Neuronal stem cell (in vitro differentiated cells): ENCODE measurements at regions not wholly inside any gene's neighbourhood (a gene's known extent, or its start where the extent isn't known, plus 50 kb on each side); places are given as distances from the start of the nearest gene placed in this dataset.

Experiments used
- DNase-seq: peaks from one replicate; pipeline ENCODE4 v3.0.0-alpha.2; 2013; ENCODE audit warnings: low spot score
- H2AFZ ChIP-seq: one replicate; pipeline ENCODE4 v1.6.1; 2013; ENCODE audit warnings: mild to moderate bottlenecking, low read length, inconsistent platforms
- H2AK5ac ChIP-seq: 2 replicates; pipeline ENCODE4 v1.6.1; 2013; ENCODE audit warnings: low read depth, mild to moderate bottlenecking, inconsistent platforms, low read length, moderate library complexity, mixed read lengths
- H2BK120ac ChIP-seq: 2 replicates; pipeline ENCODE4 v1.6.1; 2013; ENCODE audit warnings: low read depth, mild to moderate bottlenecking, inconsistent platforms, low read length, moderate library complexity, mixed read lengths
- H2BK12ac ChIP-seq: one replicate; pipeline ENCODE4 v1.6.1; 2013; ENCODE audit warnings: low read length, inconsistent platforms
- H2BK15ac ChIP-seq: 2 replicates; pipeline ENCODE4 v1.6.1; 2013; ENCODE audit warnings: mild to moderate bottlenecking, low read length, inconsistent platforms, mixed read lengths
- H2BK5ac ChIP-seq: one replicate; pipeline ENCODE4 v1.6.1; 2013; ENCODE audit warnings: inconsistent platforms, mild to moderate bottlenecking, low read length, moderate library complexity
- H3K14ac ChIP-seq: one replicate; pipeline ENCODE4 v1.6.1; 2013; ENCODE audit warnings: low read length, inconsistent platforms
- H3K18ac ChIP-seq: 2 replicates; pipeline ENCODE4 v1.6.1; 2013; ENCODE audit warnings: low read length, inconsistent platforms
- H3K23ac ChIP-seq: 2 replicates; pipeline ENCODE4 v1.6.1; 2013; ENCODE audit warnings: low read depth, mild to moderate bottlenecking, mixed read lengths, low read length, inconsistent platforms; ENCODE audit not compliant: poor library complexity
- H3K27ac ChIP-seq: replicated peaks from 3 replicates; pipeline ENCODE4 v1.5.1; 2013; ENCODE audit warnings: low read length, inconsistent platforms
- H3K27me3 ChIP-seq, 3 experiments: 2 replicates each; pipeline ENCODE4 v1.6.1; 2013; ENCODE audit warnings: low read length in 3 of 3, mild to moderate bottlenecking in 2 of 3, inconsistent platforms in 1 of 3, low read depth in 1 of 3, mixed read lengths in 1 of 3, moderate library complexity in 1 of 3; ENCODE audit not compliant: control insufficient read depth in 3 of 3, insufficient read depth in 3 of 3
- H3K36me3 ChIP-seq, 2 donors: replicated peaks in 1 of 2; 2 replicates each; pipeline ENCODE4 v1.6.1; 2013; ENCODE audit warnings: low read length in 2 of 2; ENCODE audit not compliant: control insufficient read depth in 2 of 2, insufficient read depth in 2 of 2
- H3K4ac ChIP-seq: 2 replicates; pipeline ENCODE4 v1.6.1; 2013; ENCODE audit warnings: inconsistent platforms, mild to moderate bottlenecking, low read length, moderate library complexity
- H3K4me1 ChIP-seq, 2 donors: 1 replicate in 1 of 2; 2 replicates in 1 of 2; pipeline ENCODE4 v1.6.1; 2013; ENCODE audit warnings: low read length in 2 of 2, low read depth in 1 of 2; ENCODE audit not compliant: control insufficient read depth in 2 of 2, insufficient read depth in 1 of 2
- H3K4me2 ChIP-seq: one replicate; pipeline ENCODE4 v1.6.1; 2013; ENCODE audit warnings: mild to moderate bottlenecking, low read length, inconsistent platforms; ENCODE audit not compliant: insufficient read depth, poor library complexity, severe bottlenecking
- H3K4me3 ChIP-seq, 2 donors: 2 replicates each; pipeline ENCODE4 v1.5.1; 2013; ENCODE audit warnings: low read length in 2 of 2, mild to moderate bottlenecking in 2 of 2, inconsistent platforms in 1 of 2, moderate library complexity in 1 of 2
- H3K79me1 ChIP-seq: one replicate; pipeline ENCODE4 v1.6.1; 2013; ENCODE audit warnings: low read depth, mild to moderate bottlenecking, inconsistent platforms, low read length, moderate library complexity
- H3K9ac ChIP-seq: one replicate; pipeline ENCODE4 v1.6.1; 2013; ENCODE audit warnings: mild to moderate bottlenecking, low read depth, low read length, inconsistent platforms; ENCODE audit not compliant: poor library complexity
- H3K9me3 ChIP-seq, 2 donors: replicated peaks in 1 of 2; 2 replicates each; pipeline versions ENCODE3 to v1.6.1; 2013; ENCODE audit warnings: low read length in 2 of 2, mild to moderate bottlenecking in 2 of 2, inconsistent platforms in 1 of 2, low read depth in 1 of 2, mixed read lengths in 1 of 2, moderate library complexity in 1 of 2; ENCODE audit not compliant: control insufficient read depth in 2 of 2, insufficient read depth in 1 of 2
- H4K8ac ChIP-seq: one replicate; pipeline ENCODE4 v1.6.1; 2013; ENCODE audit warnings: low read depth, mild to moderate bottlenecking, inconsistent platforms, low read length, moderate library complexity
- H4K91ac ChIP-seq: one replicate; pipeline ENCODE4 v1.6.1; 2013; ENCODE audit warnings: low read length, low read depth, mild to moderate bottlenecking, inconsistent platforms; ENCODE audit not compliant: poor library complexity
- WGBS, 2 donors: extraction: QIAGEN DNeasy Blood & Tissue Kit; methylation state at CpG; one replicate each; pipeline ENCODE4 v1.1.7; 2013; ENCODE audit warnings: missing lambda C conversion rate in 2 of 2, mixed read lengths in 1 of 2; ENCODE audit not compliant: insufficient read length in 2 of 2, insufficient replicate concordance in 1 of 2; ENCODE audit errors: extremely low coverage in 2 of 2; 5-methylcytosine and 5-hydroxymethylcytosine counted together

DNA sequence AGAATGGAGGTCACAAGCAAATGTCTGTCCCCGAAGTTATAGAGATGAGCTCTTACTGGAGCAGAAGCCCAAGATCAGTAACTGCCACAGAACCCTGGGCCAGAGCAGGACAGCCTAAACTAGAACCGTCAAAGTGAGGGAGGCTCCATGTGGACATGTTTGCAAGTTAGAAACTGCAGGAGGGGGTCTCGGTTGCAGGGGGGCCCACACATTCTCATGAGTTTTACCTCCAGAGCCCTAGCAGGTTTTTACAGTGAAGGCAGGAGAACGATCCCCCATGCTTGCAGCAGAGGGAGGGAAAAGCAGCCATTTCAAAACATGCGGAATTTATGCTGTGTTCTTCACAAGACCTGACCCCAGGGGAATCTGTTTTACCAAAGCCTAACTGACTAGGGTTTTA lies 133.5 kb upstream of the B3GAT1 start:
- no CpG with 5 or more reads among the region's 5 CpGs for WGBS, 2 donors

DNA sequence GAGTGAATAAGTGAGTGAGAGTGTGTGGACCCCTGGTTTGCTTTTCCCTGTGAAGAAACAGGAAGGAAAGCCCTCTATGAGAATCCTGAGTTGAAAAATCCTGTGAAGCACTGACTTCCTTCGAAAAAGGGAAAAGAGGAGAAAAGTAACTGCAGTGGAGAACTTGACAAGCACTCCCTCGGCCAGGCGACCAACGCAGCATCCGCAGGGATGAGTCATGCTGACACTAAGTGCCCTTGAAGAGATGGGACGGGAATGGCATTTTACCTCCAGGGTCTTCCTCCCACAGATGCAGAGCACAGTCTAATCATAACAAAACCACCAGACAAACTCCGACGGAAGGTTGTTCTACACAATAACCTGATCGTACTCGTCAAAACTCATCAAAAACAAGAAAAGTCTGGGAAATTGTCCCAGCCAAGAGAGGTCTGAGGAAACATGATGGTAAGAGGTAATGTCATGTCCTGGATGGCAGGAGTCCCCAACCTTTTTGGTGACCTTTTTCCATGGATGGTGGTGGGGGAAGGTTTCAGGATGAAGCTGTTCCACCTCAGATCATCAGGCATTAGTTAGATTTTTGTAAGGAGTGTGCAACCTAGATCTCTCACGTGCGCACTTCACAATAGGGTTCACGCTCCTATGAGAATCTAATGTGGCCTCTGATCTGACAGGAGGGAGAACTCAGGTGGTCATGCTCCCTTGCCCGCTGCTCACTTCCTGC lies 132.2 kb upstream of the B3GAT1 start:
- Histone ChIP-seq H2BK15ac (no peak overlapping the region), H3K9me3 (no peaks in the 10 kb centered on the region), H3K14ac (no peak overlapping the region), H4K8ac (no peak overlapping the region), H3K4ac (no peak overlapping the region), H2AFZ (no peak overlapping the region), H3K4me2 (no peak overlapping the region), H2BK12ac (no peak overlapping the region), H3K18ac (no peak overlapping the region), H3K36me3 (no peaks in the 10 kb centered on the region), H3K4me1 (peaks cover 0 to 2% of the 10 kb centered on the region in 2 donors), H2AK5ac (no peak overlapping the region), H3K4me3 (no peak overlapping the region), H3K79me1 (no peaks in the 10 kb centered on the region), H4K91ac (no peak overlapping the region), H2BK5ac (no peak overlapping the region), H3K27me3 (peaks cover 0 to 2% (median 0%) of the 10 kb centered on the region in 3 experiments), H3K27ac (no peak overlapping the region), H3K9ac (no peak overlapping the region), H3K23ac (no peak overlapping the region), H2BK120ac (no peak overlapping the region)
- no peak for DNase-seq
- no CpG with 5 or more reads among the region's 14 CpGs for WGBS, 2 donors

More for the DNA sequence above, 133.5 kb upstream of the B3GAT1 start:
- H3K4me1 ChIP-seq = peaks cover 0 to 2% of the 10 kb centered on the region in 2 donors
- no peak overlapping the region for H3K14ac ChIP-seq
- H3K18ac ChIP-seq = no peak overlapping the region
- no peak for DNase-seq
- H3K9ac ChIP-seq = no peak overlapping the region
- no peak overlapping the region for H3K4ac ChIP-seq
- no peak overlapping the region for H2AFZ ChIP-seq
- no peak overlapping the region for H4K91ac ChIP-seq
- H3K23ac ChIP-seq = no peak overlapping the region
- H3K36me3 ChIP-seq = no peaks in the 10 kb centered on the region
- no peaks in the 10 kb centered on the region for H3K79me1 ChIP-seq
- H3K9me3 ChIP-seq = no peaks in the 10 kb centered on the region
- no peak overlapping the region for H2BK120ac ChIP-seq
- H2BK12ac ChIP-seq = no peak overlapping the region
- no peak overlapping the region for H2BK15ac ChIP-seq
- no peak overlapping the region for H4K8ac ChIP-seq
- peaks cover 0 to 2% (median 0%) of the 10 kb centered on the region in 3 experiments for H3K27me3 ChIP-seq
- H3K27ac ChIP-seq = no peak overlapping the region
- no peak overlapping the region for H3K4me2 ChIP-seq
- no peak overlapping the region for H3K4me3 ChIP-seq
- no peak overlapping the region for H2AK5ac ChIP-seq
- H2BK5ac ChIP-seq = no peak overlapping the region

DNA sequence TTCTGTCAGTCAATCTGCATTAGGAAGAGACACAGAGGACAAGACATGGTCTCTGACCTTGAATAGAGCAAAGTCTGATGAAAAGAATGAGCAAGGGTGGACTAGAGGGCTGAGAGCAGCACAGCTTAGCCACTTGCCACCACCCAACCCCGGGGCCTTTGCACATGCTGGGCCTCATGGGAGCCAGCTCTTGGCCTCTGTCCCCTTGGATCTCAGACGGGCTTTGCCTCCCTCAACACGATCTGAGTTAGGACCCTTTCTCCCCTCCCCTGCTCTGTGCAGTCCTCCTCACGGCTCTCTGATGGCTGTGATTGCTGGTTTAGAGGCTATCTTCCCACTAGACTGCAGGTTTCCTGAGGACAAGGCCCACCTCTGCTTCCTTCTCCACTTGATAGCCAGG lies 131.6 kb upstream of the B3GAT1 start:
- Histone ChIP-seq H3K14ac (no peak overlapping the region), H3K27ac (no peak overlapping the region), H3K18ac (no peak overlapping the region), H3K4ac (no peak overlapping the region), H3K4me1 (peaks cover 0 to 8% of the 10 kb centered on the region in 2 donors), H3K27me3 (peaks cover 0 to 2% (median 0%) of the 10 kb centered on the region in 3 experiments), H4K8ac (no peak overlapping the region), H3K79me1 (no peaks in the 10 kb centered on the region), H3K9me3 (no peaks in the 10 kb centered on the region), H3K23ac (no peak overlapping the region), H2AK5ac (no peak overlapping the region), H3K4me3 (no peak overlapping the region), H3K9ac (no peak overlapping the region), H2AFZ (no peak overlapping the region), H3K36me3 (no peaks in the 10 kb centered on the region), H2BK120ac (no peak overlapping the region), H3K4me2 (no peak overlapping the region), H2BK5ac (no peak overlapping the region), H4K91ac (no peak overlapping the region), H2BK15ac (no peak overlapping the region), H2BK12ac (no peak overlapping the region)
- no CpG with 5 or more reads among the region's 4 CpGs for WGBS, 2 donors
- no peak for DNase-seq

DNA sequence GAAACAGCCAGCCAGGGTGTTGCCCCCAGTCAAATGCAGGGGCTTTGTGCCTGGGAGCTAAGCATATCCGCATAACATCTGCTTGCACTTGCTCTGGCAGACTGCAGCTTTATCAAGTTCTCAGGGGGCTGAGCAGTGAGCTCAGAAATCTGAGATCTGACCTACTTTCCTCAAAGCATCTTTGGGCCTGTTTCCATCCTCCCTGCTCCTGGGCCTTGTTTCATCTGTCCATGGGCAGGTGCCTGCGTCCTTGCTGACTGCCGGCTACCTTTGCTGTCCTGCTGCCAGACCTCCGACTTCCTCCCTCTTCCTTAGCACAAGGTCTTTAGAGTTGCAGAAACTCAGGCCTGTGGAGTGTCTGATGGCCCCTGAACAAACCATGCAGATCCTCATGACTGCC lies 131.2 kb upstream of the B3GAT1 start:
- H3K23ac ChIP-seq = no peak overlapping the region
- no peaks in the 10 kb centered on the region for H3K36me3 ChIP-seq
- H2BK120ac ChIP-seq = no peak overlapping the region
- peaks cover 0 to 2% (median 0%) of the 10 kb centered on the region in 3 experiments for H3K27me3 ChIP-seq
- H3K79me1 ChIP-seq = no peaks in the 10 kb centered on the region
- no peak overlapping the region for H4K91ac ChIP-seq
- H3K4ac ChIP-seq = no peak overlapping the region
- H2AK5ac ChIP-seq = no peak overlapping the region
- no peak overlapping the region for H3K27ac ChIP-seq
- WGBS, 2 donors = no CpG with 5 or more reads among the region's 4 CpGs
- H4K8ac ChIP-seq = no peak overlapping the region
- no peaks in the 10 kb centered on the region for H3K9me3 ChIP-seq
- no peak overlapping the region for H2BK15ac ChIP-seq
- H3K4me3 ChIP-seq = no peak overlapping the region
- no peak overlapping the region for H3K14ac ChIP-seq
- no peak overlapping the region for H2AFZ ChIP-seq
- H2BK5ac ChIP-seq = no peak overlapping the region
- H3K9ac ChIP-seq = no peak overlapping the region
- peaks cover 0 to 12% of the 10 kb centered on the region in 2 donors for H3K4me1 ChIP-seq
- H3K18ac ChIP-seq = no peak overlapping the region
- H3K4me2 ChIP-seq = no peak overlapping the region
- no peak for DNase-seq
- H2BK12ac ChIP-seq = no peak overlapping the region
